SK-N-SH treated with all-trans-retinoic acid at 6 μM for 48 hours (cell line): ENCODE measurements at regions not wholly inside any gene's neighbourhood (a gene's known extent, or its start where the extent isn't known, plus 50 kb on each side); places are given as distances from the start of the nearest gene placed in this dataset.

Experiments
- ATAC-seq: fragments of 200-7000 bp; cut with Tn5 transposase; 3 replicates; pipeline ENCODE4 v1.9.1; 2020; ENCODE audit warnings: mild to moderate bottlenecking, moderate library complexity
- ARNTL ChIP-seq: fragments of 450-650 bp; formaldehyde crosslinking; IDR thresholded peaks from 2 replicates; pipeline ENCODE4 v1.5.0; 2020; ENCODE audit warnings: low read depth, mild to moderate bottlenecking, moderate library complexity, borderline replicate concordance
- BACH2 ChIP-seq: fragments of 250-450 bp; sonication (Bioruptor Pico); IDR thresholded peaks from 2 replicates; pipeline ENCODE4 v1.9.0; 2021; ENCODE audit warnings: mild to moderate bottlenecking, borderline replicate concordance
- CSDC2 ChIP-seq: fragments of 250-450 bp; sonication (Bioruptor Pico); IDR thresholded peaks from 2 replicates; pipeline ENCODE4 v1.5.0; 2020; ENCODE audit warnings: mild to moderate bottlenecking, moderate library complexity
- CSRNP3 ChIP-seq: fragments of 250-450 bp; sonication (Bioruptor Pico); IDR thresholded peaks from 2 replicates; pipeline ENCODE4 v1.5.1; 2021; ENCODE audit warnings: mild to moderate bottlenecking, moderate library complexity
- ESRRG ChIP-seq: fragments of 250-450 bp; sonication (Bioruptor Pico); IDR thresholded peaks from 2 replicates; pipeline ENCODE4 v1.6.1; 2021; ENCODE audit warnings: mild to moderate bottlenecking
- GLIS3 ChIP-seq: fragments of 250-450 bp; sonication (Bioruptor Pico); IDR thresholded peaks from 2 replicates; pipeline ENCODE4 v1.5.0; 2020; ENCODE audit warnings: mild to moderate bottlenecking, moderate library complexity
- ISL1 ChIP-seq: fragments of 250-450 bp; sonication (Bioruptor Pico); IDR thresholded peaks from 2 replicates; pipeline ENCODE4 v2.1.2; 2022; ENCODE audit warnings: mild to moderate bottlenecking, moderate library complexity
- OSR1 ChIP-seq: fragments of 250-450 bp; sonication (Bioruptor Pico); IDR thresholded peaks from 2 replicates; pipeline ENCODE4 v1.8.0; 2022; ENCODE audit warnings: moderate library complexity, mild to moderate bottlenecking, inconsistent platforms
- PPARA ChIP-seq: fragments of 250-450 bp; sonication (Bioruptor Pico); IDR thresholded peaks from 2 replicates; pipeline ENCODE4 v1.5.0; 2020; ENCODE audit warnings: mild to moderate bottlenecking, borderline replicate concordance
- RARB ChIP-seq: fragments of 250-450 bp; sonication (Bioruptor Pico); IDR thresholded peaks from 2 replicates; pipeline ENCODE4 v1.8.0; 2021; ENCODE audit warnings: mild to moderate bottlenecking, moderate library complexity
- TCF4 ChIP-seq: fragments of 250-450 bp; sonication (Bioruptor Pico); IDR thresholded peaks from 2 replicates; pipeline ENCODE4 v1.8.0; 2021; ENCODE audit warnings: mild to moderate bottlenecking, moderate library complexity, borderline replicate concordance
- TSHZ2 ChIP-seq: fragments of 250-450 bp; sonication (Bioruptor Pico); IDR thresholded peaks from 2 replicates; pipeline ENCODE4 v1.5.0; 2020; ENCODE audit warnings: mild to moderate bottlenecking, moderate library complexity
- ZC3H10 ChIP-seq: fragments of 250-450 bp; sonication (Bioruptor Pico); IDR thresholded peaks from 2 replicates; pipeline ENCODE4 v1.5.1; 2021; ENCODE audit warnings: mild to moderate bottlenecking, moderate library complexity
- ZFP3 ChIP-seq: fragments of 250-450 bp; sonication (Bioruptor Pico); IDR thresholded peaks from 2 replicates; pipeline ENCODE4 v1.5.0; 2020; ENCODE audit warnings: mild to moderate bottlenecking, moderate library complexity
- ZFP30 ChIP-seq: fragments of 450-650 bp; formaldehyde crosslinking; IDR thresholded peaks from 2 replicates; pipeline ENCODE4 v1.5.0; 2022; ENCODE audit warnings: mild to moderate bottlenecking, moderate library complexity
- ZNF565 ChIP-seq: fragments of 450-650 bp; formaldehyde crosslinking; conservative IDR thresholded peaks from 2 replicates; pipeline ENCODE4 v1.5.0; 2020; ENCODE audit warnings: low read depth, mild to moderate bottlenecking, moderate library complexity
- ZNF70 ChIP-seq: fragments of 450-650 bp; formaldehyde crosslinking; IDR thresholded peaks from 2 replicates; pipeline ENCODE4 v1.5.0; 2020; ENCODE audit warnings: mild to moderate bottlenecking, moderate library complexity
- ZNF8 ChIP-seq: fragments of 450-650 bp; formaldehyde crosslinking; IDR thresholded peaks from 2 replicates; pipeline ENCODE4 v1.5.0; 2020; ENCODE audit warnings: mild to moderate bottlenecking, moderate library complexity
- TF ChIP-seq, protein P1 (sequence below): fragments of 250-450 bp; sonication (Bioruptor Pico); IDR thresholded peaks from 2 replicates; pipeline ENCODE4 v1.8.0; 2021; ENCODE audit warnings: low read depth, mild to moderate bottlenecking, moderate library complexity, borderline replicate concordance
- TF ChIP-seq, protein P2 (sequence below): fragments of 250-450 bp; sonication (Bioruptor Pico); IDR thresholded peaks from 2 replicates; pipeline ENCODE4 v1.5.1; 2020; ENCODE audit warnings: low read depth, mild to moderate bottlenecking, moderate library complexity

DNA sequence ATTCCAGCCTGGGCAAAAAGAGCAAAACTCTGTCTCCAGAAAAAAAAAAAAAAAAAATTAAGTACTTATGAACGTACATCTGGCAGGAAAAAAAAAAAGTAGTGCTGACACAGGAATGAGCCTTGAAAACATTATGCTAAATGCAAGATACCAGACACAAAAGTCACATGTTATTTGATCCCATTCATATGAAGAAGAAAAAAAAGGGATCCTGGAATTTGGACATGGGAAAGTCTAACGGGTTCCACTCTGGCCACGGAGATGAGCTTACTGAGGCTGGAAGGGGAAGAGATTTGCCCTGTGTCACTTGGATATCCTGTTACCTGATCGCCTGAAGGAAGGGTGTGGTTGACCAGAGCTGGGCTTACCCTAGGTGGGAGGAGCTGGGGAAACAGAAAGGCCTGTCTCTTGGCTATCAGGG, 251.9 kb downstream of the PARN start:
- no peak for TF ChIP-seq ZC3H10 (CRISPR knock-in tag)
- TF ChIP-seq ZFP3 (CRISPR knock-in tag) = no peak
- TF ChIP-seq ZNF565 = no peak
- TF ChIP-seq, protein P1, sequence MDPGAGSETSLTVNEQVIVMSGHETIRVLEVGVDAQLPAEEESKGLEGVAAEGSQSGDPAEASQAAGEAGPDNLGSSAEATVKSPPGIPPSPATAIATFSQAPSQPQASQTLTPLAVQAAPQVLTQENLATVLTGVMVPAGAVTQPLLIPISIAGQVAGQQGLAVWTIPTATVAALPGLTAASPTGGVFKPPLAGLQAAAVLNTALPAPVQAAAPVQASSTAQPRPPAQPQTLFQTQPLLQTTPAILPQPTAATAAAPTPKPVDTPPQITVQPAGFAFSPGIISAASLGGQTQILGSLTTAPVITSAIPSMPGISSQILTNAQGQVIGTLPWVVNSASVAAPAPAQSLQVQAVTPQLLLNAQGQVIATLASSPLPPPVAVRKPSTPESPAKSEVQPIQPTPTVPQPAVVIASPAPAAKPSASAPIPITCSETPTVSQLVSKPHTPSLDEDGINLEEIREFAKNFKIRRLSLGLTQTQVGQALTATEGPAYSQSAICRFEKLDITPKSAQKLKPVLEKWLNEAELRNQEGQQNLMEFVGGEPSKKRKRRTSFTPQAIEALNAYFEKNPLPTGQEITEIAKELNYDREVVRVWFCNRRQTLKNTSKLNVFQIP (CRISPR knock-in tag) = no peak
- no peak for TF ChIP-seq OSR1 (CRISPR knock-in tag)
- TF ChIP-seq RARB (CRISPR knock-in tag) = no peak
- TF ChIP-seq TSHZ2 (CRISPR knock-in tag) = no peak
- no peak for TF ChIP-seq ESRRG
- no peak for TF ChIP-seq ZNF70 (CRISPR knock-in tag)
- no peak for TF ChIP-seq ZNF8 (CRISPR knock-in tag)
- TF ChIP-seq CSRNP3 = no peak
- TF ChIP-seq BACH2 (CRISPR knock-in tag) = no peak
- TF ChIP-seq, protein P2, sequence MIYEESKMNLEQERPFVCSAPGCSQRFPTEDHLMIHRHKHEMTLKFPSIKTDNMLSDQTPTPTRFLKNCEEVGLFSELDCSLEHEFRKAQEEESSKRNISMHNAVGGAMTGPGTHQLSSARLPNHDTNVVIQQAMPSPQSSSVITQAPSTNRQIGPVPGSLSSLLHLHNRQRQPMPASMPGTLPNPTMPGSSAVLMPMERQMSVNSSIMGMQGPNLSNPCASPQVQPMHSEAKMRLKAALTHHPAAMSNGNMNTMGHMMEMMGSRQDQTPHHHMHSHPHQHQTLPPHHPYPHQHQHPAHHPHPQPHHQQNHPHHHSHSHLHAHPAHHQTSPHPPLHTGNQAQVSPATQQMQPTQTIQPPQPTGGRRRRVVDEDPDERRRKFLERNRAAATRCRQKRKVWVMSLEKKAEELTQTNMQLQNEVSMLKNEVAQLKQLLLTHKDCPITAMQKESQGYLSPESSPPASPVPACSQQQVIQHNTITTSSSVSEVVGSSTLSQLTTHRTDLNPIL (CRISPR knock-in tag) = no peak
- TF ChIP-seq ISL1 (CRISPR knock-in tag) = no peak
- peak; percentile 92 for ATAC-seq

- ATAC-seq = no peak
- TF ChIP-seq RARB (CRISPR knock-in tag) (no peak), ZNF70 (CRISPR knock-in tag) (no peak), BACH2 (CRISPR knock-in tag) (no peak), ZNF565 (no peak), OSR1 (CRISPR knock-in tag) (no peak), TSHZ2 (CRISPR knock-in tag) (no peak), ZC3H10 (CRISPR knock-in tag) (no peak), PPARA (CRISPR knock-in tag) (no peak), TCF4 (CRISPR knock-in tag) (no peak), ZNF8 (CRISPR knock-in tag) (no peak), CSDC2 (CRISPR knock-in tag) (no peak), ARNTL (CRISPR knock-in tag) (no peak), ZFP30 (CRISPR knock-in tag) (no peak), CSRNP3 (no peak), GLIS3 (CRISPR knock-in tag) (no peak)
Observed at GRCh38 chr16:14377326-14377725, 252.7 kb downstream of the PARN start.
